ENCODE measurements at regions not wholly inside any gene's neighbourhood (a gene's known extent, or its start where the extent isn't known, plus 50 kb on each side); places are given as distances from the start of the nearest gene placed in this dataset.
A peak's percentile ranks its signal among the peaks of the same experiment; 100 is the strongest.

DNA sequence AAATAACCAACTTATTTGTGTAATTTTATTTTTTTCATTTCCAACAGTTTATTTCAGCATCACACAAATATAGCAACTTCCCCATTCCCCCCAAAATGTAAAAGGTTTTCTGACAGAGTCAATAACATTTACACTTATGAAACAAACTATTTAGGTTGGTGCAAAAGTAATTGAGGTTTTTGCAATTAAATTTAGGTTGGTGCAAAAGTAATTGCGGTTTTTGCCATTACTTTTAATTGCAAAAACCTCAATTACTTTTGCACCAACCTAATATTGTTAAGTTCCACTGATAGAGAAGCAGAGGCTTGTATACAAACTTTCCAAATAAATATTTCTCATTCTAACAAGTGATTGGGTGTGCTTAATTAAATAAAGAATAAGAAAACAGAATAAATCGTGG is 270.9 kb upstream of the DUSP10 start:
- Histone ChIP-seq H3K27me3 (ENCODE audit: insufficient read depth, low read length) (no peaks in the 10 kb centered on the region), H3K36me3 (ENCODE audit: insufficient read depth, low read length) (no peaks in the 10 kb centered on the region), H3K27ac (ENCODE audit: low read depth, low read length) (no peak overlapping the region), H3K4me1 (ENCODE audit: insufficient read depth, low read length) (no peaks in the 10 kb centered on the region), H3K9me3 (ENCODE audit: control insufficient read depth in 1 of 2, low read length in 2 of 2) (no peaks in the 10 kb centered on the region), H3K4me3 (ENCODE audit: low read length in 2 of 2) (no peak overlapping the region)
- peaks cover 0 to 2% (median 0%) of the 10 kb centered on the region in 4 donors for H3K4me1 Mint-ChIP-seq
- POLR2A ChIA-PET (ENCODE audit: partially characterized antibody) = no interaction called here
- no peak overlapping the region for H3K27ac Mint-ChIP-seq
- no peak overlapping the region for H3K4me3 Mint-ChIP-seq
- H3K27me3 Mint-ChIP-seq = no peaks in the 10 kb centered on the region
- H3K9me3 Mint-ChIP-seq = no peaks in the 10 kb centered on the region
- no peak for DNase-seq
- H3K36me3 Mint-ChIP-seq = no peaks in the 10 kb centered on the region
- intact Hi-C loops (cut with micrococcal nuclease) = loop anchor here (1.0 kb wide), 1 partner anchor 442 kb away; no protein-coding TSS in a partner anchor
- CTCF ChIA-PET (ENCODE audit: partially characterized antibody) = no interaction called here

DNA sequence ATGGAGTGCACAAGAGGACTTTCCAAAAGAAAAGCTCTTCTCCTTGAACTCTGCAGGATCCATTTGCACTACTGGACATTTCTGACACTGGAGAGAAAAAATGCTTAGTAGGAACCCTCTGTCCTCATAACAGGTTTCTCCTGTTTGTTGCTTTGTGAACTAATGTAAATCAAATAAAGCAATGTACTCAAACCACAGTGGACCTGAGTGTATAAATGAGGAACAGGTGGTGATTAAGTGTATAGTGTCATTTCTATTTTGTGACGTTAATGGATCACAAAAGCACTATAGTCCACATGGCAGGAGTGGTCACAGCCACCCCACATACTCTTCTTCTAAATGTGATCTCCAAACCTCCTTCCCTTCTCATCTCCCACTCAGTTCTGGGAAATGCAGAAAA is 268.4 kb upstream of the DUSP10 start:
- intact Hi-C loops (cut with micrococcal nuclease) = no loop called here
- H3K36me3 Mint-ChIP-seq = no peaks in the 10 kb centered on the region
- H3K9me3 Mint-ChIP-seq = no peaks in the 10 kb centered on the region
- H3K27me3 Mint-ChIP-seq = peaks cover 0 to 2% of the 10 kb centered on the region in 2 donors
- H3K36me3 ChIP-seq (ENCODE audit: insufficient read depth, low read length) = no peaks in the 10 kb centered on the region
- no peak overlapping the region for H3K4me3 ChIP-seq (ENCODE audit: low read length in 2 of 2)
- H3K27ac Mint-ChIP-seq = no peak overlapping the region
- H3K27ac ChIP-seq (ENCODE audit: low read depth, low read length) = no peak overlapping the region
- H3K27me3 ChIP-seq (ENCODE audit: insufficient read depth, low read length) = no peaks in the 10 kb centered on the region
- ChIA-PET POLR2A (ENCODE audit: partially characterized antibody) (no interaction called here), CTCF (ENCODE audit: partially characterized antibody) (interaction anchor here (1.1 to 2.9 kb wide), 4 partner anchors 51 to 746 kb away, joined by 4 to 29 read pairs (median 4); no protein-coding TSS in a partner anchor)
- H3K4me3 Mint-ChIP-seq = no peak overlapping the region
- no peaks in the 10 kb centered on the region for H3K9me3 ChIP-seq (ENCODE audit: control insufficient read depth in 1 of 2, low read length in 2 of 2)
- DNase-seq = no peak
- H3K4me1 Mint-ChIP-seq = peaks cover 0 to 2% (median 0%) of the 10 kb centered on the region in 4 donors
- no peaks in the 10 kb centered on the region for H3K4me1 ChIP-seq (ENCODE audit: insufficient read depth, low read length)

DNA sequence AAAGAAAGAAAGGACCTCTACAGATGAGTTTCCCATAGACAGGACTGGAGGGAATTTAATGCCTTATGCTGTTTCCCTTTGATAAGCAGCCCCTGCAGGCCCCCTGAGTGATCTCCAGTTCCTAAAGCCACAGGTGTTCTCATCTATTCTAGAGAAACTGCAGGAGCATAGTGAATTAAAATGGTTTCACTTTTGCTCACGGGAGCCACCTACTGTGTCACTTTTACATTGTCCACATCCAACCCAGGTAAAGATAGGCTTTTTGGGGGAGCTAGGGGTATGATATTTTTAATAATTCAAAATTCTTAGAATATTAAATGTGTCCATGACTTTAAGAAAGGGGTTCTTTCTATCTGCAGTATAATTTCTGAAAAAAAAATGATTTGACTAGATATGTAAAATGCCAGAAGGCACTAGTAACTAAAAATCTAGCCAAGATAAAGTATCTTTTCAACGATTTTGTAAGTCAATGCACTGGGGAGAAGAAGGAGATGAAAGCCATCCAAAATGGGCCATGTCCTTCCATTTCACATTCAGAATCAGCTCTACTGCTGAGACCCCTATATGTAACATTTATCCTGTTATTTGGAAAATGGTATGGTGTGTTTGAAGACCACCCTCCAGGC is 267.3 kb upstream of the DUSP10 start:
- POLR2A ChIA-PET (ENCODE audit: partially characterized antibody) = no interaction called here
- intact Hi-C loops (cut with micrococcal nuclease) = loop anchor here (1.0 to 5.0 kb wide), 3 partner anchors 267 to 1197 kb away; partner anchors contain the start of gene DUSP10
- H3K9me3 ChIP-seq (ENCODE audit: control insufficient read depth in 1 of 2, low read length in 2 of 2) = no peaks in the 10 kb centered on the region
- H3K4me1 ChIP-seq (ENCODE audit: insufficient read depth, low read length) = no peaks in the 10 kb centered on the region
- Mint-ChIP-seq H3K36me3 (no peaks in the 10 kb centered on the region), H3K9me3 (no peaks in the 10 kb centered on the region), H3K4me3 (peak overlapping the region in 2 of 8 donors; percentile 49 to 52), H3K27ac (peak overlapping the region in 1 of 7 donors; percentile 19), H3K4me1 (peaks cover 0 to 2% (median 0%) of the 10 kb centered on the region in 4 donors), H3K27me3 (peaks cover 0 to 2% of the 10 kb centered on the region in 2 donors)
- DNase-seq = peak in 4 of 5 donors; percentile 17 to 26 (median 18)
- no peak overlapping the region for H3K4me3 ChIP-seq (ENCODE audit: low read length in 2 of 2)
- no peaks in the 10 kb centered on the region for H3K36me3 ChIP-seq (ENCODE audit: insufficient read depth, low read length)
- no peak overlapping the region for H3K27ac ChIP-seq (ENCODE audit: low read depth, low read length)
- H3K27me3 ChIP-seq (ENCODE audit: insufficient read depth, low read length) = no peaks in the 10 kb centered on the region
- CTCF ChIA-PET (ENCODE audit: partially characterized antibody) = interaction anchor here (0.7 to 2.9 kb wide), 9 partner anchors 50 to 745 kb away, joined by 3 to 29 read pairs (median 4); no protein-coding TSS in a partner anchor

DNA sequence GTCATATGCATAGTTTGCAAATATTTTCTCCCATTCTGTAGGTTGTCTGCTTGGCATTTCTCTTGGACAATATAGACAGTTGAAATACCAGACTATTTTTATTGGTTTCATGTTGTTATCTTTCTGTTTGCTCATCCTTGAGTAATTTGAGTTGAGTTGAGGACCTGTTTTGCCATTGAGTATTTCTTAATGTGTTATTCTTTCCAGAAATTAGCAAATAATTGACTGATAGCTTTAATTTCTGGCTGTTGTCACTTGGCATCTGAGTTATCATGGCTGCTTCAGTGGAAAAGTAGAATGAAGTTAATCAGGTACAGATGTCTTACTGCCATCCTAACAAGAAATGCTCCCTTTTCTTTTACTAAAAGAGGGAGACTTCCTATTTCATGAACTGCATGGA is 264.8 kb upstream of the DUSP10 start:
- no peaks in the 10 kb centered on the region for H3K4me1 ChIP-seq (ENCODE audit: insufficient read depth, low read length)
- DNase-seq = no peak
- H3K4me1 Mint-ChIP-seq = peaks cover 0 to 2% (median 0%) of the 10 kb centered on the region in 4 donors
- intact Hi-C loops (cut with micrococcal nuclease) = loop anchor here (5.0 kb wide), 2 partner anchors 264 to 1194 kb away; partner anchors contain the start of gene DUSP10
- CTCF ChIA-PET (ENCODE audit: partially characterized antibody) = no interaction called here
- H3K9me3 ChIP-seq (ENCODE audit: control insufficient read depth in 1 of 2, low read length in 2 of 2) = no peaks in the 10 kb centered on the region
- H3K27ac Mint-ChIP-seq = no peak overlapping the region
- H3K4me3 Mint-ChIP-seq = no peak overlapping the region
- no peaks in the 10 kb centered on the region for H3K36me3 Mint-ChIP-seq
- no peaks in the 10 kb centered on the region for H3K36me3 ChIP-seq (ENCODE audit: insufficient read depth, low read length)
- no peak overlapping the region for H3K27ac ChIP-seq (ENCODE audit: low read depth, low read length)
- H3K27me3 Mint-ChIP-seq = peaks cover 0 to 2% of the 10 kb centered on the region in 2 donors
- H3K27me3 ChIP-seq (ENCODE audit: insufficient read depth, low read length) = no peaks in the 10 kb centered on the region
- POLR2A ChIA-PET (ENCODE audit: partially characterized antibody) = no interaction called here
- H3K9me3 Mint-ChIP-seq = no peaks in the 10 kb centered on the region
- H3K4me3 ChIP-seq (ENCODE audit: low read length in 2 of 2) = no peak overlapping the region

DNA sequence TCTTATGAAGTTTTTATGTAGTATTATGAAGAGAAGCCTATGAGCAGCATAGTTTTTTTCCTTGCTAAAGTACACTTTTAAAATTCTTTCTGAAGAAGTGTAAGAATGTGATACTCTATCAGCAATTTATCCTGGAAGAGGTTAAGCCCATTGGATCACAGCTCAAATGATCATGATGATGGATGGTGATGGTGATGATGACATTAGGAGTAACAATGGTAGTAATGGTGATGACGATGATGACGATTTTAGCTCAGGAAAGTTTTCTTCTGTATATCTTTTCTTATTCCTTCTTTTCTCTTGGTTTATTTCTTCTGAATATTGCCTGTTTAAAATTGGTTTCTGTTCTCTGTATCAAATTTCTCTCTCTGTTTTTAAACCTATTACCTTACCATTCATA is 262.9 kb upstream of the DUSP10 start:
- no peaks in the 10 kb centered on the region for H3K27me3 ChIP-seq (ENCODE audit: insufficient read depth, low read length)
- Mint-ChIP-seq H3K4me1 (peaks cover 0 to 2% (median 0%) of the 10 kb centered on the region in 4 donors), H3K36me3 (no peaks in the 10 kb centered on the region), H3K27me3 (peaks cover 0 to 2% of the 10 kb centered on the region in 2 donors), H3K4me3 (no peak overlapping the region), H3K9me3 (no peaks in the 10 kb centered on the region), H3K27ac (no peak overlapping the region)
- no peak for DNase-seq
- CTCF ChIA-PET (ENCODE audit: partially characterized antibody) = interaction anchor here (0.8 kb wide), 1 partner anchor 526 kb away, joined by 3 read pairs; no protein-coding TSS in a partner anchor
- no peaks in the 10 kb centered on the region for H3K9me3 ChIP-seq (ENCODE audit: control insufficient read depth in 1 of 2, low read length in 2 of 2)
- POLR2A ChIA-PET (ENCODE audit: partially characterized antibody) = no interaction called here
- H3K4me3 ChIP-seq (ENCODE audit: low read length in 2 of 2) = no peak overlapping the region
- intact Hi-C loops (cut with micrococcal nuclease) = loop anchor here (5.0 kb wide), 2 partner anchors 262 to 1192 kb away; partner anchors contain the start of gene DUSP10
- H3K4me1 ChIP-seq (ENCODE audit: insufficient read depth, low read length) = no peaks in the 10 kb centered on the region
- no peak overlapping the region for H3K27ac ChIP-seq (ENCODE audit: low read depth, low read length)
- H3K36me3 ChIP-seq (ENCODE audit: insufficient read depth, low read length) = no peaks in the 10 kb centered on the region

DNA sequence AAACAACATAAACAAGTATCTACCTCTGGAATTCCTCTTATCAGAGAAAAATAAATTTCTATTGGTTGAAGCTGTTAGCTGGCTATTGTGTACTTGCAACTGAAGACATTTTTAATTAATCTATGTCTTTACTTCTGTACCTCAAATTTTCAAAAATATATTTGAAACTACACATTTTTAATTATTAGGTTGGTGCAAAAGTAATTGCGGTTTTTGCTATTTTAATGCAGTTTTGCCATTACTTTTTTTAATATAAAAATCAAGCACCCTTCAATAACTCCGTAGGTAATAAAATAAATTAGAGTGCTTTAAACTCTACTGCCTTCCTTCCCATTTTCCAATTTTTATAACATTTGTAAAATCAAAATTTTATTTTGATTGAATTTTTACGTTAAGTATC is 262.1 kb upstream of the DUSP10 start:
- no peaks in the 10 kb centered on the region for H3K36me3 Mint-ChIP-seq
- peaks cover 0 to under 1% (median 0%) of the 10 kb centered on the region in 4 donors for H3K4me1 Mint-ChIP-seq
- no peaks in the 10 kb centered on the region for H3K9me3 Mint-ChIP-seq
- ChIA-PET POLR2A (ENCODE audit: partially characterized antibody) (no interaction called here), CTCF (ENCODE audit: partially characterized antibody) (interaction anchor here (0.8 kb wide), 1 partner anchor 525 kb away, joined by 3 read pairs; no protein-coding TSS in a partner anchor)
- Histone ChIP-seq H3K27ac (ENCODE audit: low read depth, low read length) (no peak overlapping the region), H3K27me3 (ENCODE audit: insufficient read depth, low read length) (no peaks in the 10 kb centered on the region), H3K4me1 (ENCODE audit: insufficient read depth, low read length) (no peaks in the 10 kb centered on the region), H3K9me3 (ENCODE audit: control insufficient read depth in 1 of 2, low read length in 2 of 2) (no peaks in the 10 kb centered on the region), H3K36me3 (ENCODE audit: insufficient read depth, low read length) (no peaks in the 10 kb centered on the region), H3K4me3 (ENCODE audit: low read length in 2 of 2) (no peak overlapping the region)
- intact Hi-C loops (cut with micrococcal nuclease) = no loop called here
- no peak overlapping the region for H3K27ac Mint-ChIP-seq
- H3K4me3 Mint-ChIP-seq = no peak overlapping the region
- no peak for DNase-seq
- peaks cover 0 to 2% of the 10 kb centered on the region in 2 donors for H3K27me3 Mint-ChIP-seq

GRCh38 chr1:222002503-222002902 is 260.6 kb upstream of the DUSP10 start:
- Histone ChIP-seq H3K4me3 (ENCODE audit: low read length in 2 of 2) (no peak overlapping the region), H3K4me1 (ENCODE audit: insufficient read depth, low read length) (no peaks in the 10 kb centered on the region), H3K9me3 (ENCODE audit: control insufficient read depth in 1 of 2, low read length in 2 of 2) (no peaks in the 10 kb centered on the region), H3K36me3 (ENCODE audit: insufficient read depth, low read length) (no peaks in the 10 kb centered on the region), H3K27me3 (ENCODE audit: insufficient read depth, low read length) (no peaks in the 10 kb centered on the region), H3K27ac (ENCODE audit: low read depth, low read length) (no peak overlapping the region)
- intact Hi-C loops (cut with micrococcal nuclease) = no loop called here
- Mint-ChIP-seq H3K27me3 (peaks cover 0 to 2% of the 10 kb centered on the region in 2 donors), H3K27ac (no peak overlapping the region), H3K4me3 (no peak overlapping the region), H3K9me3 (no peaks in the 10 kb centered on the region), H3K36me3 (no peaks in the 10 kb centered on the region), H3K4me1 (no peaks in the 10 kb centered on the region)
- DNase-seq = no peak
- CTCF ChIA-PET (ENCODE audit: partially characterized antibody) = no interaction called here
- POLR2A ChIA-PET (ENCODE audit: partially characterized antibody) = no interaction called here
